CD4-positive, alpha-beta T cell treated with Interleukin-17A for 1 hour (primary cell): ENCODE measurements at regions not wholly inside any gene's neighbourhood (a gene's known extent, or its start where the extent isn't known, plus 50 kb on each side); places are given as distances from the start of the nearest gene placed in this dataset.

Source experiments
- DNase-seq: peaks from one replicate; pipeline ENCODE4 v3.0.0-alpha.2; 2020

GRCh38 chr5:110324876-110325275 is 401.6 kb downstream of the TMEM232 start:
- DNase-seq, result no peak

GRCh38 chr5:110329955-110330525 is 396.4 kb downstream of the TMEM232 start:
- DNase-seq, result no peak

- no peak for DNase-seq
Measured at GRCh38 chr5:110333384-110333783, 393.1 kb downstream of the TMEM232 start.

GRCh38 chr5:110335361-110336066 is 391.0 kb downstream of the TMEM232 start:
- DNase-seq, result no peak

GRCh38 chr5:110338341-110339083 is 388.0 kb downstream of the TMEM232 start:
- no peak for DNase-seq

- DNase-seq, result no peak
Measured at GRCh38 chr5:110339399-110339798, 387.1 kb downstream of the TMEM232 start.

GRCh38 chr5:110341836-110342235 is 384.6 kb downstream of the TMEM232 start:
- no peak for DNase-seq

- no peak for DNase-seq
Measured at GRCh38 chr5:110342683-110343082, 383.8 kb downstream of the TMEM232 start.

GRCh38 chr5:110343616-110344015 is 382.9 kb downstream of the TMEM232 start:
- DNase-seq, result no peak

- DNase-seq, result no peak
Measured at GRCh38 chr5:110345623-110346022, 380.8 kb downstream of the TMEM232 start.

GRCh38 chr5:110346893-110347358 is 379.5 kb downstream of the TMEM232 start:
- DNase-seq, result no peak

- no peak for DNase-seq
Measured at GRCh38 chr5:110347781-110348180, 378.7 kb downstream of the TMEM232 start.

GRCh38 chr5:110351430-110351829 is 375.0 kb downstream of the TMEM232 start:
- no peak for DNase-seq

GRCh38 chr5:110354311-110354710 is 372.2 kb downstream of the TMEM232 start:
- no peak for DNase-seq

GRCh38 chr5:110354915-110355644 is 371.4 kb downstream of the TMEM232 start:
- DNase-seq, result no peak

GRCh38 chr5:110356677-110357076 is 369.8 kb downstream of the TMEM232 start:
- DNase-seq, result no peak

- no peak for DNase-seq
Measured at GRCh38 chr5:110359221-110359620, 367.2 kb downstream of the TMEM232 start.

GRCh38 chr5:110361471-110361870 is 365.0 kb downstream of the TMEM232 start:
- DNase-seq, result no peak

- DNase-seq, result no peak
Measured at GRCh38 chr5:110362261-110362660, 364.2 kb downstream of the TMEM232 start.

- DNase-seq, result no peak
Measured at GRCh38 chr5:110366716-110367115, 359.8 kb downstream of the TMEM232 start.
